HG03095 (cell line): ENCODE measurements at regions not wholly inside any gene's neighbourhood (a gene's known extent, or its start where the extent isn't known, plus 50 kb on each side); places are given as distances from the start of the nearest gene placed in this dataset.
"Not testable (repeated sequence)": the region's sequence is repeated elsewhere in the genome, so short reads cannot be mapped to it uniquely, and the experiment has no call there.

Experiments
- ATAC-seq: cut with Tn5 transposase; IDR thresholded peaks from one replicate; pipeline ENCODE4 v1.9.1; 2021; ENCODE audit warnings: moderate library complexity; ENCODE audit not compliant: unreplicated experiment

- ATAC-seq: no peak
Observed at GRCh38 chr12:66733321-66733720, 54.4 kb upstream of the GRIP1 start.

- ATAC-seq: no peak
Observed at GRCh38 chr12:66733839-66734238, 55.0 kb upstream of the GRIP1 start.

GRCh38 chr12:66735275-66735674, 56.4 kb upstream of the GRIP1 start:
- ATAC-seq: no peak

- no peak for ATAC-seq
Observed at GRCh38 chr12:66736931-66737330, 58.1 kb upstream of the GRIP1 start.

- ATAC-seq: no peak
Observed at GRCh38 chr12:66739266-66739665, 60.4 kb upstream of the GRIP1 start.

- ATAC-seq: no peak
Observed at GRCh38 chr12:66739940-66740651, 61.2 kb upstream of the GRIP1 start.

- no peak for ATAC-seq
Observed at GRCh38 chr12:66740732-66741131, 61.9 kb upstream of the GRIP1 start.

GRCh38 chr12:66741919-66742318, 63.0 kb upstream of the GRIP1 start:
- ATAC-seq: no peak

GRCh38 chr12:66742508-66743367, 63.9 kb upstream of the GRIP1 start:
- no peak for ATAC-seq

- ATAC-seq: no peak
Observed at GRCh38 chr12:66744461-66744860, 65.6 kb upstream of the GRIP1 start.

- no peak for ATAC-seq
Observed at GRCh38 chr12:66744956-66745383, 66.1 kb upstream of the GRIP1 start.

- ATAC-seq: no peak
Observed at GRCh38 chr12:66746489-66747201, 67.8 kb upstream of the GRIP1 start.

- ATAC-seq: no peak
Observed at GRCh38 chr12:66751432-66752113, 72.7 kb upstream of the GRIP1 start.

- no peak for ATAC-seq
Observed at GRCh38 chr12:66753810-66754209, 74.9 kb upstream of the GRIP1 start.

- no peak for ATAC-seq
Observed at GRCh38 chr12:66755727-66756395, 77.0 kb upstream of the GRIP1 start.

GRCh38 chr12:66756631-66757030, 77.8 kb upstream of the GRIP1 start:
- no peak for ATAC-seq

GRCh38 chr12:66760122-66760521, 81.2 kb upstream of the GRIP1 start:
- not testable (repeated sequence) for ATAC-seq

- no peak for ATAC-seq
Observed at GRCh38 chr12:66763467-66763866, 84.6 kb upstream of the GRIP1 start.

- ATAC-seq: no peak
Observed at GRCh38 chr12:66765204-66765603, 86.3 kb upstream of the GRIP1 start.

GRCh38 chr12:66767536-66767935, 88.7 kb upstream of the GRIP1 start:
- no peak for ATAC-seq
